DND-41 (cell line): ENCODE measurements at regions not wholly inside any gene's neighbourhood (a gene's known extent, or its start where the extent isn't known, plus 50 kb on each side); places are given as distances from the start of the nearest gene placed in this dataset.

Experiments used
- CTCF ChIP-seq: IDR thresholded peaks from 2 replicates; pipeline ENCODE4 v1.5.1; 2012; ENCODE audit warnings: borderline replicate concordance, low read length, moderate library complexity, mild to moderate bottlenecking; ENCODE audit not compliant: poor library complexity, severe bottlenecking; ENCODE audit errors: extremely low read depth
- EZH2 ChIP-seq: IDR thresholded peaks from 3 replicates; pipeline ENCODE4 v1.6.1; 2012; ENCODE audit warnings: borderline replicate concordance, low read depth, mild to moderate bottlenecking, moderate library complexity, low read length, inconsistent platforms; ENCODE audit not compliant: severe bottlenecking

GRCh38 chr13:74061926-74062595 lies 72.1 kb downstream of the KLF12 start:
- TF ChIP-seq CTCF: no peak
- TF ChIP-seq EZH2: no peak
